HUES6 (cell line): ENCODE measurements at regions not wholly inside any gene's neighbourhood (a gene's known extent, or its start where the extent isn't known, plus 50 kb on each side); places are given as distances from the start of the nearest gene placed in this dataset.

ENCODE experiments used
- H3K27ac ChIP-seq: 2 replicates; pipeline ENCODE4 v1.7.0; 2013; ENCODE audit warnings: low read depth, mild to moderate bottlenecking, low read length, inconsistent platforms
- H3K27me3 ChIP-seq: 2 replicates; pipeline ENCODE4 v1.6.1; 2013; ENCODE audit warnings: low read length; ENCODE audit not compliant: control insufficient read depth, insufficient read depth
- H3K36me3 ChIP-seq: 2 replicates; pipeline ENCODE4 v1.6.1; 2013; ENCODE audit warnings: low read length; ENCODE audit not compliant: control insufficient read depth, insufficient read depth
- H3K4me1 ChIP-seq: 2 replicates; pipeline ENCODE4 v1.6.1; 2013; ENCODE audit warnings: low read length; ENCODE audit not compliant: control insufficient read depth, insufficient read depth
- H3K4me3 ChIP-seq: 2 replicates; pipeline ENCODE4 v1.5.1; 2013; ENCODE audit warnings: low read depth, low read length
- H3K9ac ChIP-seq: one replicate; pipeline ENCODE4 v1.6.1; 2013; ENCODE audit warnings: mild to moderate bottlenecking, low read length
- H3K9me3 ChIP-seq: 2 replicates; pipeline ENCODE4 v1.6.1; 2013; ENCODE audit warnings: low read depth, low read length; ENCODE audit not compliant: control insufficient read depth, insufficient read depth

DNA sequence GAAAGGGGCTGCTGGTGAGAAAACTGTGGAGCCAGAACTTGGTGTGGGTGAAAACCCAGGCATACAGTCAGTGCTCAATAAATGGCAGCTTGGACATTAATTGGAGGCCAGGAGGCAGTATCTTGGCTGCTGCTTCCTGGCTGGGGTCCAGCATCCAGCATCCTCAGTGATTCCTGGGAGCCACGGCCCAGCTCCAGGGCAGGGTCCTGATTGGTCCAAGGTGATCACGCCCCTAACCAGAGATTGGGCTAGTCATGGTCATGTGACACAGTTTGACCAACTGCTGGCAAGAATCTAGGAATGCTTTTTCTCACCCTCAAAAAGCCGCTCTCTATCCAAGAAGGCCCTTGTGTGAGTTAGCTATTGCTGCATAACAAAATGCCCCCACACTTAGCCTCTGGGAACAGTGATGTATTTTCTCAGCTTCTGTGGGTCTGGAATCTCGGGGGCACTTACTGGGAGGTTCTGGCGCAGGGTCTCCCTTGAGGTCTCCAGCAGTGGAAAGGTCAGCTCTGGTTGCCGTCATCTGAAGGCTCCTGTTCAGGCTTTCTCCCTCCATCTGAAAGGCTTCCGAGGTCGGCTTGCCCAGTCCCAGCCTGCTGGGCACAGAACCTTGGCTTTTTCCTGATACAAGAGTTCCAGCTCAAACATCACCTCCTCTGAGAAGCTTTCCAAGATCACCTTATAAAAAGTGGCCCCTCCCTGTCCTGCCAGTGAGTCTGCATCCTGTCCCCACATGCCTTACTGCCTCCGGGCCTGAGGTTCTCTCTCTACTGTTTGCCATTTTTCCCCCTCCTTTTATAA is 119.2 kb upstream of the NCOR2 start:
- no peak overlapping the region for H3K27ac ChIP-seq
- H3K36me3 ChIP-seq = no peaks in the 10 kb centered on the region
- no peaks in the 10 kb centered on the region for H3K27me3 ChIP-seq
- peaks cover 4% of the 10 kb centered on the region; the same call in 1 of the 2 replicates for H3K9me3 ChIP-seq
- H3K4me1 ChIP-seq = peaks cover 38% of the 10 kb centered on the region
- H3K9ac ChIP-seq = no peak overlapping the region
- no peak overlapping the region for H3K4me3 ChIP-seq

DNA sequence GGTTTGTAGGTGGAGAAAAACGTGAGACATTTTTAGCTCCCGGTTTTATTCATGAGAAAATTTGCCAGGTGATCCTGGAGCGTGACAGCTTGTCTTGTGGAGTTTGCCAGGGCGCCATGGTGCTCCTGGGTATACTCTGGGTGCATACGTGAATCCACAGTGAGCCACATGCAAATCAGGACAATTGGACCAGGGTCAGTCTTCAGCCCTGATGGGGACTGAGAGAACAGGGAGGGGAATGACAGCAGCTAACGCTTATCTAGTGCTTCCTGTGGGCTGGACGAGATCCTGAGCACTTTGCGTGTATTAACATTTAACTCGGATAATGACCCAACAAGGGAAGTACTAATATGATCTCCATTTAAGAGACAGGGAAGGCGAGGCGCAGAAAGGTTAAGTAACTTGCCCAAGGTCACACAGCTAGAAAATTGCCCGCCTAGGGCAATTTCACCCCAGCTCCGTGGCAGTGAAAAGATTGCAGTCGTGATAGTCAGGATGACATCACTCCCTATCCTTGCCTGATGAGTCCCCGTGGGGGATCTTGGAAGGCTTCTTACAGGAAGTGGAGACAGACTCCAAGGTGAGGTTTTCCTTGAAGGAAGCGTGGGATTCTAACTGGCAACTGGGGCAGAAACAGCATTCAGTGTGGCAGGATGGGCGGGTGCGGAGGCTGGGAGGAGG is 118.4 kb upstream of the NCOR2 start:
- no peak overlapping the region for H3K27ac ChIP-seq
- peaks cover 4% of the 10 kb centered on the region; the same call in 1 of the 2 replicates for H3K9me3 ChIP-seq
- H3K4me3 ChIP-seq = no peak overlapping the region
- no peaks in the 10 kb centered on the region for H3K36me3 ChIP-seq
- H3K27me3 ChIP-seq = no peaks in the 10 kb centered on the region
- peak overlapping the region; percentile 6 for H3K9ac ChIP-seq
- H3K4me1 ChIP-seq = peaks cover 44% of the 10 kb centered on the region

DNA sequence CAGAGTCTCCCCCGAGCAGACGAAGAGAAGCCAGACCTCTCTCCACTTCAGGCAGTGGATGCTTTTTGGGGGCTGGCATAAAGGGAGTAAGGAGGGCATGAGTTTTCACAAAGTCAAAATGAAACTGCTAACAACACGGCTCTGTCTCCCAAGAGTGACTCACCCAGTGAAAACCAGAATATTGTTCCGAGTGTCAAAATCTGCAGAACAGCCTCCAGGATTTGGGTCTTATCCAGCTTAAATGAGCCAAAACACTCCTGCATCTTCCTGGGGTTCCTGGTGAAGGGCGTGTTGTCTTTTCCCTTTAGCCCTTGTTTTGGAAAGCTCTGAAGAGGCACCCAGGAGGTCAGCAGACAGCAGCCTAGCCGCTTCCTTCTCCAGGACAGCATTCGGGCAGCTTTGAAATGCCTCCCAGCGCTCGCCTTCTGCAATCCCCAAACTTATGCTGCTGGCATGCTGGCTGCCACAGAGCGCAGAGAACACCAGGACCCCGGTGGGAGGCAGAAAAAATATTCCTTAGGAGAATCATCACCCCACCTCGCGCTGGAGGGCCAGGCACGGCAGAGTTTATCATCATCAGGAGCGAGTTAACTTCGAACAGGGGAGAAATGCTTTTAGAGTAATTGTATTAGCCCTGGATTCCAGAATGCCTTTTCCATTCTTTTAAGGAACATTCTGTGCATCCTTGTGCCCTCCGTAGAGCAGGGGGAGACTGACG is 117.7 kb upstream of the NCOR2 start:
- Histone ChIP-seq H3K27me3 (no peaks in the 10 kb centered on the region), H3K36me3 (no peaks in the 10 kb centered on the region), H3K9me3 (peaks cover 4% of the 10 kb centered on the region; the same call in 1 of the 2 replicates), H3K9ac (peak overlapping the region; percentile 6), H3K27ac (no peak overlapping the region), H3K4me1 (peaks cover 47% of the 10 kb centered on the region), H3K4me3 (no peak overlapping the region)

DNA sequence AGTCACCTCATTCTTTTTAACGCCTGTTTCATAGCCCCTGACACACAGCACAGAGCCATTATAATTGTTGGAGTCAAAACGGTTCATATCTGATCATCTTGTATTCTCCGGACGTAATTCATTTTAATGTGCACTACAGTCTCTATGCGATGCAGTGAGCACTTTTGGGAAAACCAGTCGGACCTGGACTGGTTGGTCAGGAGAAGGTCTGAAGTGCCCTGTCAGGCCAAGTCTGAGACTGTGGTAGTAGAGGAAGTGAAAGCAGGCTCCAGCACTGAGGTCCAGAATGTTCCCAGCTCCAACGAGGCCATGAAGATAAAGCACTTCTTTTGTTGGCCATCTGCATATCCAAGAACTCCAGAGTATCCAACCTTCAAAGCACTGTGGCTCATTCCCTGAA is 117.1 kb upstream of the NCOR2 start:
- H3K9ac ChIP-seq = no peak overlapping the region
- H3K4me3 ChIP-seq = no peak overlapping the region
- H3K36me3 ChIP-seq = no peaks in the 10 kb centered on the region
- no peaks in the 10 kb centered on the region for H3K27me3 ChIP-seq
- peaks cover 53% of the 10 kb centered on the region for H3K4me1 ChIP-seq
- H3K9me3 ChIP-seq = peaks cover 4% of the 10 kb centered on the region; the same call in 1 of the 2 replicates
- H3K27ac ChIP-seq = no peak overlapping the region

DNA sequence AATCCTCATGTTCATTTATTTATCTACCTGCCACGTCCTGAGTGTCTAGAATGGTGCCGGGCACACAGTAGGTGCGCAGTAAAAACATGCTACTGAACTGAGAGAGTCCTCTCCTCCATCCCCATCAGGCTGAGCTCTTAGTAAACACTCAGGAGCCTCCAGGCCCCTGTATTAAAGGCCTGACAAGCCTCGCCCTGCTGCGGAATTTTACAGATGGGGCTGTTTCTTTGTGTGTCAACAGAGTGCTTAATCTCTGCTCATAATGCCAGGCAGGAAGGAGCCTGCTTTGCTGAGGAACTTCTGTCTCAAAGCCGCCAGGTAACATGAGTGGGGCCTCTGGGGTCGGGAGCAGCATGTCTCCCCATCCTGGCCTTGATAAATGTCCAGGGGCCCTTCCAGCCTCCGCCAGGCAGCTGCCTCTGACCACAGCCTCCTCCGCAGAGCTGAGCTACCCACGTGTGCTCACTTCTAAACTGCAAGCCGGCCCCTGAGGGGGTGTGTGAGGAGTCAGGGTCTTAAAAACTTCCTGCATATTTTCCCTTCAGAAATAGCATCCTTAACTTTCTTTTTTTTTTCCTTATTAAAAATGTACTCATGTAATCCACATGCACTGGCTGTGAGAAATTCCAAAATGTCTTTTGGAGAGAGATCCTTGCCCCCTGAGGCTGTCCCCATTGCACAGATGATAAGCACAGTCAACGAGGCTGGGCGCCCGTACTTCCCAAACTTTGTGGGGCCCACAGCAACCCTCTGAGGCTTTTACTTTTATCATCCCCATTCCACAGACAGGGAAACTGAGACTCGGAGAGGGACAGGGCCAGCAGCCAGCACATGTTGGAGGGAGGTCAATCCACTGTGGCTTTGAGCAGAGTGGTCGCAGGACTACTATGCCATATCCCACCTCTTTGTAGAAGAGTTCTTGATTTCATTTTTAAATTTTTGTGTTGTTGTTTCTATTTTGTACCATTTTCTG is 116.0 kb upstream of the NCOR2 start:
- Histone ChIP-seq H3K4me1 (peaks cover 58% of the 10 kb centered on the region), H3K27me3 (no peaks in the 10 kb centered on the region), H3K27ac (no peak overlapping the region), H3K4me3 (no peak overlapping the region), H3K9ac (no peak overlapping the region), H3K9me3 (peaks cover 4% of the 10 kb centered on the region; the same call in 1 of the 2 replicates), H3K36me3 (no peaks in the 10 kb centered on the region)

DNA sequence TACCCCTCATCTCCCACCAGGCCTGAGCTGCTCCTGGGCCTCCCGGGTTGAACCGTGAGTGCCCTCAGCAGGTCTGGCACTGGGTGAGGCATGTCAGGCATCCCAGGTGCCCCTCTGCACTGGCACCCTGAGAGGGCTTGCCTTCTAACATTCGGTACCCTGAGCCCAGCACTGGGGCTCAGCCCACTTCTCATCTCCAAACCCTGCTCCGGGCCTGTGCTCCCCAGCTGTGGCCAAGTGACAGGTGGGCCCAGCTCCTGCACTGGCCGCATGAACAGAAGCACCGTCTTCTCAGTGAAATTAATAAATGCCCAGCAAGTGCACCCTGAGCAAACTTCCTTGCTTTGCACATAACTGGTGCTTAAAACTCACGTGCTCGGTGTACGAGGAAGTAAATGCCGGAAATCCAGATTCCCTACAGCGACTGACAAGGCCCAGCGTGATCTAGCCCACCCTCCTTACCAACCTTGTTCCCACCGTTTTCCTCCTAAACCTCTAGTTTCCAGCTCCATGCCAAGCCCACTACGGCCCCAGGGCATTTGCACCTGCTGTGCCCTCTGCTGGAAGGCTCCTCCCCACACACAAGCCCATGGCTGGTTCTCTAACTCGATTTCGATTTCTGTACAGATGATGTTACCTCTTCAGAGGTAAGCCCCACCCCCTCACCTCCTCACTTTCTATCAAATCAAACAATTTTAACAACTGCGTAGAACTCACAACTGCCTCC is 115.2 kb upstream of the NCOR2 start:
- Histone ChIP-seq H3K27me3 (no peaks in the 10 kb centered on the region), H3K27ac (no peak overlapping the region), H3K9ac (peak overlapping the region; percentile 59), H3K4me3 (no peak overlapping the region), H3K9me3 (peaks cover 4% of the 10 kb centered on the region; the same call in 1 of the 2 replicates), H3K36me3 (no peaks in the 10 kb centered on the region), H3K4me1 (peaks cover 52% of the 10 kb centered on the region)

DNA sequence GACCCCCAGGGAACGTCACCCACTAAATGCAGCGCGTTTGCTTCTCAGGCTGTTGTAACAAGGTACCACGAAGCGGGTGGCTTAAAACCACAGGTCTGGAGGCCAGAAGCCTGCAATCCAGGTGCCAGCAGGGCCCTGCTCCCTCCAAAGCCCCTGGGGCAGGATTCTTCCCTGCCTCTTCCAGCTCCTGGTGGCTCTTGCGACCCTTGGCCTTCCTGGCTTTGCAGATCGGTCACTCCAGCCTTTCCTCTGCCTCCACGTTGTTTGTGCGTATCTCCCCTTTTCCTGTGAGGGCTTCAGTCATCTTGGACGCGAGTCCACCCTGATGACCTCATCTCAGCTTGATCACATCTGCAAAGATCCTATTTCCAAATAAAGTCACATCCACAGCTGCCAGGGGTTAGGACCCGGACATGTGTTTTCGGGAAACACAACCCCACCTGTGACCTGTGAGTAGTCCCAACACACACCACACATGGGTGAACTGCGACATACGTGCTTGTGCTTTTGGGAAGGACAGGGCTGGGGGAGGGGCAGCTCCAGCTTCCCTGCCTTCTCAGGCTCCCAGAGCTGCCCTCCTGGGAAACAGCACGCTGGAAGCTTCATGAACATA is 114.5 kb upstream of the NCOR2 start:
- H3K27ac ChIP-seq = peak overlapping the region; percentile 45; the same call in 1 of the 2 replicates
- H3K9ac ChIP-seq = peak overlapping the region; percentile 59

DNA sequence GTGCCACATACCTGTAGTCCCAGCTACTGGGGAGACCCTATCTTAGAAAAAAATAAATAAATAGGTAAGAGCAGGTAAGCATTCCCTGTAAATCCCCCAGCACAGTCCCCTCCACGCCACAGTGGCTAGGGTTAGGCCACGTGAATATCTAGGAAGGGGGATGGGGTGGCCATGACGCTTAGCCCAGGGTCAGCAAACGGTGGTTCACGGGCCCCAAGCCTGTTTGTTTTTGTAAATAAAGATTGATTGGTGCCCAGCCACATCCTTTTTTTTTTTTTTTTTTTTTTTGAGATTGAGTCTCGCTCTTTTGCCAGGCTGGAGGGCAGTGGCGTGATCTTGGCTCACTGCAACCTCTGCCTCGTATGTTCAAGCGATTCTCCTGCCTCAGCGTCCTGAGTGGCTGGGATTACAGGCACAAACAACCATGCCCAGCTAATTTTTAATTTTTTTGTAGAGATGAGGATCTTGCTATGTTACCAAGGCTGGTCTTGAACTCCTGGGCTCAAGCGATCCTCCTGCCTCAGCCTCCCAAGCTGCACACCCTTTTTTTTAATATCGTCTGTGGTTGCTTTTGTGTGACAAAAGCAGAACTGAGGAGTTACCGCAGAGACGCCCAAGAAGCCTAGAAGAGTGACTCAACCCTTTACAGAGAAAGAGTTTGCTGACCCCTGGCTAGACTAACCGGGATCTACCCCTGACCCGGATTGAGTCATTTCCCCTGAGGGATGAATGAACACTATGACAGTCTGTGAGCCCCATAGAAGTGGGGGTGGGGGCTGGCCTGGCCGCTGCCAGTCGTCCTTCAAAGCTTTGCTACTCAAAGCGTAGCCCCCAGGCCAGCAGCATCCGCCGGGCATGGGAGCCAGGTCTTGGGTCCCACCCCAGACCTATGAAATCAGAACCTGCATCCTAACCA is 113.7 kb upstream of the NCOR2 start:
- Histone ChIP-seq H3K4me1 (peaks cover 60% of the 10 kb centered on the region), H3K36me3 (no peaks in the 10 kb centered on the region), H3K4me3 (no peak overlapping the region), H3K9ac (peak overlapping the region; percentile 59), H3K27me3 (no peaks in the 10 kb centered on the region), H3K27ac (peak overlapping the region; percentile 45; the same call in 1 of the 2 replicates), H3K9me3 (no peaks in the 10 kb centered on the region)

More for the DNA sequence above, 114.5 kb upstream of the NCOR2 start:
- Histone ChIP-seq H3K36me3 (no peaks in the 10 kb centered on the region), H3K9me3 (peaks cover 4% of the 10 kb centered on the region; the same call in 1 of the 2 replicates), H3K27me3 (no peaks in the 10 kb centered on the region), H3K4me1 (peaks cover 52% of the 10 kb centered on the region), H3K4me3 (no peak overlapping the region)
